H1 (cell line): ENCODE measurements at regions not wholly inside any gene's neighbourhood (a gene's known extent, or its start where the extent isn't known, plus 50 kb on each side); places are given as distances from the start of the nearest gene placed in this dataset.

Experiments
- CTCF ChIA-PET: fragments of 300-600 bp; sonication (Branson Sonifier 250); formaldehyde crosslinking; loops from one replicate; lab custom pipeline; 2021; ENCODE audit not compliant: partially characterized antibody; lab: Charles Lee
- POLR2A ChIA-PET: fragments of 300-600 bp; sonication (Branson Sonifier 250); formaldehyde crosslinking; loops from one replicate; lab custom pipeline; 2021; ENCODE audit warnings: inconsistent platforms; ENCODE audit not compliant: partially characterized antibody; lab: Charles Lee
- DNase-seq, 2 experiments: peaks; one replicate each; pipeline versions ENCODE4 v3.0.0 to v3.0.0-alpha.2; 2010 to 2022; ENCODE audit warnings: low spot score in 2 of 2, low read depth in 1 of 2, mixed read lengths in 1 of 2
- FAIRE-seq: peaks from 2 replicates; lab custom pipeline; 2011; peaks lifted over from hg19 to GRCh38; lab: Jason Lieb, UNC
- H2AFZ ChIP-seq: 2 replicates; pipeline ENCODE4 v1.8.1; 2012; ENCODE audit warnings: low read length, inconsistent platforms
- H2AK5ac ChIP-seq: 2 replicates; pipeline ENCODE4 v1.6.1; 2013; ENCODE audit warnings: low read depth, low read length
- H2BK120ac ChIP-seq: replicated peaks from 2 replicates; pipeline ENCODE3; 2013; ENCODE audit warnings: low read depth, low read length, inconsistent platforms
- H2BK12ac ChIP-seq: 2 replicates; pipeline ENCODE4 v1.6.1; 2013; ENCODE audit warnings: low read depth, low read length
- H2BK15ac ChIP-seq: 2 replicates; pipeline ENCODE4 v1.6.1; 2013; ENCODE audit warnings: low read length
- H2BK20ac ChIP-seq: 2 replicates; pipeline ENCODE4 v1.6.1; 2013; ENCODE audit warnings: low read length
- H2BK5ac ChIP-seq: 2 replicates; pipeline ENCODE4 v1.6.1; 2013; ENCODE audit warnings: low read depth, low read length
- H3K14ac ChIP-seq: 2 replicates; pipeline ENCODE4 v1.6.1; 2013; ENCODE audit warnings: inconsistent platforms; ENCODE audit not compliant: insufficient read length
- H3K18ac ChIP-seq: 2 replicates; pipeline ENCODE4 v1.6.1; 2013; ENCODE audit warnings: low read length; ENCODE audit errors: extremely low read depth
- H3K23ac ChIP-seq: 2 replicates; pipeline ENCODE4 v1.6.1; 2013; ENCODE audit warnings: inconsistent platforms; ENCODE audit not compliant: insufficient read length
- H3K23me2 ChIP-seq: 2 replicates; pipeline ENCODE4 v1.6.1; 2013; ENCODE audit warnings: low read depth, low read length
- H3K27ac ChIP-seq: 2 replicates; pipeline ENCODE4 v1.6.1; 2011; ENCODE audit warnings: low read depth, low read length, inconsistent platforms
- H3K27me3 ChIP-seq, 4 experiments: replicated peaks in 1 of 4; 1 replicate in 1 of 4; 2 replicates in 3 of 4; pipeline versions ENCODE4 v1.6.1 to v1.8.1; 2011 to 2013; ENCODE audit warnings: low read length in 3 of 4, mild to moderate bottlenecking in 3 of 4, inconsistent platforms in 2 of 4, mixed read lengths in 2 of 4, moderate library complexity in 1 of 4; ENCODE audit not compliant: control insufficient read depth in 3 of 4, insufficient read depth in 3 of 4; ENCODE audit errors: extremely low read depth in 1 of 4
- H3K36me3 ChIP-seq, 4 experiments: 2 replicates each; pipeline versions ENCODE4 v1.6.1 to v1.8.1; 2011 to 2013; ENCODE audit warnings: mild to moderate bottlenecking in 4 of 4, low read length in 3 of 4, moderate library complexity in 2 of 4, control low read depth in 1 of 4, inconsistent platforms in 1 of 4; ENCODE audit not compliant: insufficient read depth in 4 of 4, control insufficient read depth in 2 of 4
- H3K4ac ChIP-seq: replicated peaks from 2 replicates; pipeline ENCODE3; 2013; ENCODE audit warnings: low read length, low read depth, mixed read lengths, inconsistent platforms; ENCODE audit not compliant: insufficient read length
- H3K4me1 ChIP-seq, 4 experiments: replicated peaks in 1 of 4; 1 replicate in 1 of 4; 2 replicates in 3 of 4; pipeline versions ENCODE4 v1.6.1 to v1.8.1; 2011 to 2013; ENCODE audit warnings: low read length in 3 of 4, inconsistent platforms in 2 of 4, mixed read lengths in 1 of 4; ENCODE audit not compliant: insufficient read depth in 4 of 4, control insufficient read depth in 3 of 4
- H3K4me2 ChIP-seq, 2 experiments: 2 replicates each; pipeline versions ENCODE4 v1.6.1 to v1.8.1; 2011 to 2013; ENCODE audit warnings: low read depth in 2 of 2, low read length in 2 of 2, control low read depth in 1 of 2, inconsistent platforms in 1 of 2, mild to moderate bottlenecking in 1 of 2; ENCODE audit not compliant: insufficient read depth in 1 of 2
- H3K4me3 ChIP-seq, 4 experiments: fragments of 200-600, 300-600 bp in 1 of 4; sonication (generic), shearing (Covaris generic), sonication (Bioruptor Twin) in 1 of 4; 2 replicates each; pipeline versions ENCODE4 v1.5.1 to v1.8.1; 2011 to 2016; ENCODE audit warnings: low read length in 4 of 4, low read depth in 3 of 4, control low read depth in 2 of 4, inconsistent platforms in 2 of 4, mild to moderate bottlenecking in 2 of 4, mixed read lengths in 1 of 4, moderate library complexity in 1 of 4; ENCODE audit not compliant: insufficient read depth in 2 of 4; ENCODE audit errors: extremely low read depth in 1 of 4
- H3K56ac ChIP-seq: replicated peaks from 2 replicates; pipeline ENCODE3; 2013; ENCODE audit warnings: low read depth, mild to moderate bottlenecking, mixed read lengths, low read length, inconsistent platforms; ENCODE audit not compliant: insufficient read length
- H3K79me1 ChIP-seq: 2 replicates; pipeline ENCODE4 v1.6.1; 2013; ENCODE audit warnings: low read depth, low read length, control low read depth
- H3K79me2 ChIP-seq, 2 experiments: 2 replicates each; pipeline versions ENCODE4 v1.6.1 to v1.8.1; 2012 to 2013; ENCODE audit warnings: low read length in 2 of 2, mild to moderate bottlenecking in 2 of 2, inconsistent platforms in 1 of 2; ENCODE audit not compliant: insufficient read depth in 2 of 2, control insufficient read depth in 1 of 2
- H3K9ac ChIP-seq, 4 experiments: replicated peaks in 1 of 4; 1 replicate in 1 of 4; 2 replicates in 3 of 4; pipeline versions ENCODE4 v1.6.1 to v1.8.1; 2011 to 2013; ENCODE audit warnings: low read depth in 3 of 4, low read length in 3 of 4, control low read depth in 2 of 4, mild to moderate bottlenecking in 2 of 4, moderate library complexity in 2 of 4, inconsistent platforms in 1 of 4; ENCODE audit errors: extremely low read depth in 1 of 4
- H3K9me3 ChIP-seq, 2 experiments: 2 replicates each; pipeline versions ENCODE4 v1.6.1 to v1.8.1; 2012 to 2013; ENCODE audit warnings: mild to moderate bottlenecking in 2 of 2, moderate library complexity in 2 of 2, control low read depth in 1 of 2, inconsistent platforms in 1 of 2, low read depth in 1 of 2, low read length in 1 of 2, mixed read lengths in 1 of 2; ENCODE audit not compliant: insufficient read depth in 2 of 2
- H4K20me1 ChIP-seq, 2 experiments: replicated peaks in 1 of 2; 2 replicates each; pipeline versions ENCODE3 to v1.8.1; 2011 to 2013; ENCODE audit warnings: inconsistent platforms in 2 of 2, low read length in 2 of 2, mild to moderate bottlenecking in 1 of 2; ENCODE audit not compliant: insufficient read depth in 2 of 2, control insufficient read depth in 1 of 2
- H4K5ac ChIP-seq: 2 replicates; pipeline ENCODE4 v1.6.1; 2013; ENCODE audit warnings: low read length, low read depth, mixed read lengths, inconsistent platforms; ENCODE audit not compliant: insufficient read length
- H4K8ac ChIP-seq: 2 replicates; pipeline ENCODE4 v1.8.0; 2013; ENCODE audit warnings: mild to moderate bottlenecking, moderate library complexity, low read length, inconsistent platforms; ENCODE audit not compliant: insufficient read depth; ENCODE audit errors: extremely low read depth
- H4K91ac ChIP-seq: replicated peaks from 2 replicates; pipeline ENCODE3; 2013; ENCODE audit warnings: low read length, mixed read lengths, inconsistent platforms; ENCODE audit not compliant: insufficient read length
- RNF2 ChIP-seq: fragments of 200-900, 300-1000 bp; sonication (generic); IDR thresholded peaks from 2 replicates; pipeline ENCODE4 v1.7.1; 2016; ENCODE audit warnings: borderline replicate concordance, low read depth, mild to moderate bottlenecking, antibody characterized with exemption, low read length; ENCODE audit not compliant: poor library complexity, severe bottlenecking; ENCODE audit errors: missing control alignments
- SUZ12 ChIP-seq: fragments of 200-600 bp; sonication (generic); IDR thresholded peaks from 2 replicates; pipeline ENCODE4 v1.6.1; 2012; ENCODE audit warnings: mild to moderate bottlenecking, inconsistent platforms, low read length, moderate library complexity, mixed read lengths
- WGBS, 2 experiments: shearing (Covaris generic) in 1 of 2; methylation state at CpG; one replicate each; pipeline versions ENCODE4 v1.1.6 to v1.1.7; 2013 to 2015; ENCODE audit warnings: low lambda C conversion rate in 2 of 2, mixed read lengths in 2 of 2, inconsistent platforms in 1 of 2, low coverage in 1 of 2, missing lambda C conversion rate in 1 of 2; ENCODE audit not compliant: insufficient replicate concordance in 2 of 2, insufficient coverage in 1 of 2, insufficient read length in 1 of 2; ENCODE audit errors: extremely low coverage in 1 of 2, missing lambda C conversion rate in 1 of 2; 5-methylcytosine and 5-hydroxymethylcytosine counted together
- TF ChIP-seq, protein P1 (sequence below): IDR thresholded peaks from 2 replicates; pipeline ENCODE4 v1.6.1; 2011; ENCODE audit warnings: low read depth, mild to moderate bottlenecking, low read length; ENCODE audit not compliant: insufficient read depth

DNA sequence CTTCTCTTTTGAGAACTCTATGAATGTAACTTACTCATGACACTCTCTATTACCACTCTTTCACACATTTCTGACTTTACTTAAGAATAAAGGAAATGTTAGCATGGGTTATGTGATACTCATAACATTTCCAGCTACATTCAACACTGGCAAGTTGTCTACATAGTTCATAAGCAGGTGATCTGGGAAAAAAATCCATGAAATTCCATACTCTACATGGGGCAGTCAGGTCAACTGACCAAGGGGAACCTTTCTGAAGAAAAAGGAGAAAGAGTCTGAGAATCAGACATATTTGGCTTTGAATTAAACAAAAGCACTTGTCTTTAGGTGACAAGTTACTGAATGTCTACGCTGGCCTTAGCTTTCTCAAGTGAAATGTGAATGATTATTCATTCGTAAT, 329.1 kb upstream of the ROBO1 start:
- H2AK5ac ChIP-seq, result no peak overlapping the region
- H3K4me3 ChIP-seq, result no peak overlapping the region
- WGBS, 2 experiments, result 90% methylated on average over 2 of the region's 2 CpGs; no CpG with 5 or more reads in 1 of the 2 experiments
- ChIA-PET CTCF (no interaction called here), POLR2A (no interaction called here)
- no peak overlapping the region for H2BK5ac ChIP-seq
- no peak overlapping the region for H4K8ac ChIP-seq
- H3K79me1 ChIP-seq, result no peaks in the 10 kb centered on the region
- H2BK15ac ChIP-seq, result no peak overlapping the region
- no peaks in the 10 kb centered on the region for H3K79me2 ChIP-seq
- DNase-seq (no peak), FAIRE-seq (no peak)
- H3K18ac ChIP-seq, result no peak overlapping the region
- H4K91ac ChIP-seq, result no peak overlapping the region
- no peak overlapping the region for H2BK20ac ChIP-seq
- H3K4me2 ChIP-seq, result no peak overlapping the region
- H3K4me1 ChIP-seq, result no peaks in the 10 kb centered on the region
- H4K20me1 ChIP-seq, result no peaks in the 10 kb centered on the region
- H3K27ac ChIP-seq, result no peak overlapping the region
- H3K23ac ChIP-seq, result no peak overlapping the region
- no peak overlapping the region for H3K56ac ChIP-seq
- H3K23me2 ChIP-seq, result no peaks in the 10 kb centered on the region
- H3K4ac ChIP-seq, result no peak overlapping the region
- H2BK12ac ChIP-seq, result no peak overlapping the region
- no peak for TF ChIP-seq SUZ12
- no peak for TF ChIP-seq RNF2
- TF ChIP-seq, protein P1, sequence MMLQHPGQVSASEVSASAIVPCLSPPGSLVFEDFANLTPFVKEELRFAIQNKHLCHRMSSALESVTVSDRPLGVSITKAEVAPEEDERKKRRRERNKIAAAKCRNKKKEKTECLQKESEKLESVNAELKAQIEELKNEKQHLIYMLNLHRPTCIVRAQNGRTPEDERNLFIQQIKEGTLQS, result no peak
- no peak overlapping the region for H3K9ac ChIP-seq
- H3K14ac ChIP-seq, result no peak overlapping the region
- no peaks in the 10 kb centered on the region for H3K27me3 ChIP-seq
- H3K36me3 ChIP-seq, result no peaks in the 10 kb centered on the region
- H4K5ac ChIP-seq, result no peak overlapping the region
- H2AFZ ChIP-seq, result no peak overlapping the region
- H3K9me3 ChIP-seq, result no peaks in the 10 kb centered on the region
- no peak overlapping the region for H2BK120ac ChIP-seq
